Esophagus muscularis mucosa (tissue), 3 donors: ENCODE measurements at regions not wholly inside any gene's neighbourhood (a gene's known extent, or its start where the extent isn't known, plus 50 kb on each side); places are given as distances from the start of the nearest gene placed in this dataset.

Source experiments
- CTCF ChIP-seq, 3 experiments: fragments of 200-600 bp in 2 of 3; fragments of 450-650 bp in 1 of 3; sonication (generic) in 2 of 3; IDR thresholded peaks; one replicate each; pipeline ENCODE4 v1.5.1; 2017 to 2019; ENCODE audit warnings: antibody characterized with exemption in 3 of 3, mild to moderate bottlenecking in 2 of 3, moderate library complexity in 1 of 3
- EP300 ChIP-seq: sonication (generic); formaldehyde crosslinking; IDR thresholded peaks from one replicate; pipeline ENCODE4 v1.6.1; 2017; ENCODE audit warnings: antibody characterized with exemption

- no peak for TF ChIP-seq CTCF (IDR thresholded peaks at IDR 0.05)
- TF ChIP-seq EP300, result no peak
Observed at GRCh38 chr19:28296506-28296905, 916.4 kb downstream of the UQCRFS1 start.
